ENCODE measurements at regions not wholly inside any gene's neighbourhood (a gene's known extent, or its start where the extent isn't known, plus 50 kb on each side); places are given as distances from the start of the nearest gene placed in this dataset.

DNA sequence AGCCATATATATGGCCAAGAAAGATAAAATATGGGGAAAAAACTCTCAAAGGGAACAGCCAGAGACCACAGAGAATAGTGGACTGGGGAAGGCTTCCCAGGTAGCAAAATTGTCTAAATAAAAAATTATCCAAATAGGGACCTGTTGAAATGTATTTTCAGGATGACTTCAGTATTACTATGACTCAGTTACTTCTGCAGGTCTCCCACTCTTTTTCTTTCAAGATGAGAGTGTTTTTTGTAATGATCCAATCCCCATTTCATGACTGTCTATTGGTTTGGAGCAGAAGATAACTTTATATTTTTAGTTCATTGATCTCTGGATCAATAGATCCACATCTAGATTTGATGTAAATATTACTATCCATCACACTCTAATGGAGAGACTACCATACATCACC is 372.1 kb upstream of the EMCN start:
- H3K36me3 Mint-ChIP-seq (ENCODE audit: insufficient read depth in 1 of 3, low read depth in 3 of 3) = peaks cover 8 to 41% (median 8%) of the 10 kb centered on the region in 3 experiments; a peak in 6 of 7 replicates
- Histone ChIP-seq H3K23ac (ENCODE audit: insufficient read length, low read depth, low read length) (no peak overlapping the region), H3T11ph (ENCODE audit: low read length) (no peak overlapping the region), H3K27me3 (ENCODE audit: insufficient read depth, low read length) (no peaks in the 10 kb centered on the region), H2BK20ac (ENCODE audit: low read depth, low read length, poor library complexity, severe bottlenecking) (no peak overlapping the region), H3K9me3 (ENCODE audit: control insufficient read depth, low read depth, low read length) (no peaks in the 10 kb centered on the region), H3K4ac (ENCODE audit: low read depth, low read length) (no peak overlapping the region), H2BK15ac (ENCODE audit: low read depth, low read length) (no peak overlapping the region), H3K79me2 (ENCODE audit: insufficient read depth, low read length) (no peaks in the 10 kb centered on the region), H4K8ac (replicated peaks; ENCODE audit: insufficient read length, low read depth, low read length) (no peak overlapping the region), H2BK5ac (ENCODE audit: insufficient read length, low read length) (no peak overlapping the region), H3K23me2 (ENCODE audit: insufficient read length, low read depth, low read length, poor library complexity, severe bottlenecking) (no peaks in the 10 kb centered on the region), H4K5ac (ENCODE audit: insufficient read length, low read depth, low read length) (no peak overlapping the region), H3K56ac (ENCODE audit: insufficient read length, low read depth, low read length) (no peak overlapping the region), H4K91ac (ENCODE audit: insufficient read length, low read depth, low read length) (no peak overlapping the region), H3K79me1 (ENCODE audit: insufficient read depth, low read depth, low read length, poor library complexity, severe bottlenecking) (no peaks in the 10 kb centered on the region), H3K27ac (ENCODE audit: insufficient read length, low read depth, low read length) (no peak overlapping the region), H3K18ac (ENCODE audit: insufficient read length, low read depth, low read length) (no peak overlapping the region), H3K9ac (ENCODE audit: extremely low read depth, insufficient read length, low read length) (no peak overlapping the region), H2AK5ac (ENCODE audit: insufficient read length, low read length) (no peak overlapping the region), H2BK12ac (ENCODE audit: insufficient read length, low read depth, low read length) (no peak overlapping the region), H2BK120ac (ENCODE audit: low read depth, low read length, poor library complexity, severe bottlenecking) (no peak overlapping the region), H3K14ac (ENCODE audit: insufficient read depth, low read length) (no peak overlapping the region), H4K20me1 (ENCODE audit: control insufficient read depth, insufficient read depth, insufficient read length) (no peaks in the 10 kb centered on the region), H3K4me1 (ENCODE audit: insufficient read depth, low read length) (no peaks in the 10 kb centered on the region), H3K4me2 (ENCODE audit: insufficient read depth, insufficient read length, low read length) (no peak overlapping the region), H2AFZ (ENCODE audit: low read length) (no peak overlapping the region)
- H3K27ac Mint-ChIP-seq = no peak overlapping the region
- H3K4me1 Mint-ChIP-seq = peaks cover 20 to 21% of the 10 kb centered on the region in 2 experiments
- peaks cover 15 to 36% of the 10 kb centered on the region in 2 experiments for H3K9me3 Mint-ChIP-seq
- TF ChIP-seq, protein P1, sequence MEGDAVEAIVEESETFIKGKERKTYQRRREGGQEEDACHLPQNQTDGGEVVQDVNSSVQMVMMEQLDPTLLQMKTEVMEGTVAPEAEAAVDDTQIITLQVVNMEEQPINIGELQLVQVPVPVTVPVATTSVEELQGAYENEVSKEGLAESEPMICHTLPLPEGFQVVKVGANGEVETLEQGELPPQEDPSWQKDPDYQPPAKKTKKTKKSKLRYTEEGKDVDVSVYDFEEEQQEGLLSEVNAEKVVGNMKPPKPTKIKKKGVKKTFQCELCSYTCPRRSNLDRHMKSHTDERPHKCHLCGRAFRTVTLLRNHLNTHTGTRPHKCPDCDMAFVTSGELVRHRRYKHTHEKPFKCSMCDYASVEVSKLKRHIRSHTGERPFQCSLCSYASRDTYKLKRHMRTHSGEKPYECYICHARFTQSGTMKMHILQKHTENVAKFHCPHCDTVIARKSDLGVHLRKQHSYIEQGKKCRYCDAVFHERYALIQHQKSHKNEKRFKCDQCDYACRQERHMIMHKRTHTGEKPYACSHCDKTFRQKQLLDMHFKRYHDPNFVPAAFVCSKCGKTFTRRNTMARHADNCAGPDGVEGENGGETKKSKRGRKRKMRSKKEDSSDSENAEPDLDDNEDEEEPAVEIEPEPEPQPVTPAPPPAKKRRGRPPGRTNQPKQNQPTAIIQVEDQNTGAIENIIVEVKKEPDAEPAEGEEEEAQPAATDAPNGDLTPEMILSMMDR (conservative IDR thresholded peaks at IDR 0.05) = no peak
- no peak for DNase-seq
- H3K4me3 Mint-ChIP-seq = no peak overlapping the region
- no peaks in the 10 kb centered on the region for H3K27me3 Mint-ChIP-seq (ENCODE audit: low read depth)

Measured in H9 (cell line).